GM21723 (cell line): ENCODE measurements at regions not wholly inside any gene's neighbourhood (a gene's known extent, or its start where the extent isn't known, plus 50 kb on each side); places are given as distances from the start of the nearest gene placed in this dataset.

ENCODE experiments used
- ATAC-seq: cut with Tn5 transposase; IDR thresholded peaks from one replicate; pipeline ENCODE4 v1.9.1; 2021; ENCODE audit warnings: mild to moderate bottlenecking, moderate library complexity; ENCODE audit not compliant: unreplicated experiment

DNA sequence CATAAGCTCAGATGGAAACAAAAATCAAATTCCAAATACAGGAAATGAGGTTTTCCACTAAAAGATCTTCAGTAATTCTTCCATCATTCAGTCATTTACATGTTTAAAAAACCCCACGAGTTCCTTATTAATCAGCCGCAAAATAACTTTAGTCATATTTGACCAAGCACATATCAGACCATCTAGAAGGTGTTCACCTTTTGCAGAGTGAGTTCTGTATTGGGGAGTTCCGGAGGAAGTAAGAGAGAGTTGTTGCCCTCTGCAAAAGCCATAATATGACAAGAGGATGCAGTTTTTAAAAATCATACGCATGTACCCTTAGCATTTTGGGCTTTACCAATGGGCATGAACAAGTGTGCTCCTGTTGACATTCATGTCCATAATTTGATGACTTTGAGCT lies 61.6 kb downstream of the CCR1 start:
- no peak for ATAC-seq

DNA sequence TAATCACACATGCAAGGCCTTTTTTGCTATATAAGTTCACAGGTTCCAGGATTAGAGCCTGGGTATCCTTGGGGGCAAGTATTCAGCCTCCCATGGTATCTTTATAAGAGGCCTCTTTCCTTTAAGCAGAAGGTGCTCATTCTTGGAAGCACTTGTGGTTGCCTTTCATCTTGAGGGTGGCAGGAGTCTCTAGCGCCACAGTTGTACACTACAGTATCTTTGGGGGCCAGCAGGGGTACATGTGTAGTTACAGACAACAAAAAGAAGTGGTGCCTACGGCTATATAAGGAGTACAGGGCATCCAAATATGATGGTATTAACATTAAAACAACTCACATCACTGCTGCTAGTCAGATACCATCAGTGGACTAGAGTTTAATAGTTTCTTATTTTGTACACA lies 62.1 kb downstream of the CCR1 start:
- no peak for ATAC-seq

DNA sequence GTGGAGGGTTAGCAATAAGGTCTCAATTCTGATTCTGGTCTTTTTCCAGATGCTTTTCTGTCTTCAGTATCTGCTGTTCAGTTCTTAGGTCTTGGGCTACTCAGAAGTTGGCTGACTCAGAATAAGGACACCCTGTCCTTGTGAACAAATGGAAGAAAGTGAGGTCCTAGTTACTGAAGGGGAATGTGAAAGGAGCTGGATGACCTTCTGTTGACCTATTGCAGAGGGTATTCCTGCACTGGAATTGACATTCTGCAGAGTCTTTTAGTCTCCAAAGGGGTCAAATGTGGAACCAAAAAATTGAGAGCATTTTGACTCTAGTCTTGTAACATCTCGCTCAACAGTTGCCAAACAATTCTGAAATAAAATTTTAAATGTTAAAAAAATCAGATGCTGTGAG lies 63.0 kb downstream of the CCR1 start:
- no peak for ATAC-seq

DNA sequence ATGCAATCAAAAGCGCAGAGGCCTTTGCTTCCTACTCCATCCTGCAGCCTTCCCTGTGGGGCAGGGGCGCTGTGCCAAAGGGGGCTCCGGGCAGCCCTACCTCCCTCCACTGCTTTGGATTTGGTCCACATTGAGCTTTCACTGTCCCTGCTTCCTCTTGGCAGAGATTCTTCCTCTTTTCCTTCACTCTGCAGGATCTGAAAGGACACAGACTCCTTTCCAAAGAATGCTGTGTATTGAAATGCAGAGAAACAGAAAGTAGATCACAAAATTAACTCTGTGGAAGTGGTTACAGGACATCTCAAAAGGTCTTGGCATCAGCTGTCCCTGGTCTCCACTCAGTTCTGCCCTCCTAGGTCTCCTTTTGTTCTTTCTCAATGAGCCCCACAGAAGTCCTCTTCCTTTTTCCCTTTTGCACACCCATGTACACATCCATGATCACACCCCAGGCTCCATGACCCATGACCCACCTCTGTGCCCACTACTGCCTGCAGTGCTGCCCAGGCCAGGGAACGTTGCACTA lies 64.1 kb downstream of the CCR1 start:
- ATAC-seq = no peak

DNA sequence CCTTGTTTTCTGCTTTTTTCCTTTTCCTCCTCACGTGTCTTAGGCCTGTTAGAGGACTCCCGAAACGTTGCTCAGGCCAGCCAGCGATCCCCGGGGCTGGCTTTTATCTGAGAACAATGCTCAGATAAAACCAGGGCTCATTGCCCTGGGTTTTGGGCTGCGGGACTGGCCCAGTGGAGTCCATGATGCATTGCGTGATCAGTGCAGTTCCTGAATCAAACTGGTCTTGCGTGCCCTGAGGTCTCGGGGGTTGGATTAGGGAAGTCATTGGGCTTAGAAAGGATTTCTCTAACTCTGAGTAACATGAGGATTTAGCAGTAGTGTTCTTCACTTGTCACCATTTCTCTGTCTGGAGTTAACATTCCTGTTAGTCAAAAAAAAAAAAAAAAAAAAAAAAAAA lies 66.3 kb downstream of the CCR1 start:
- ATAC-seq = no peak

DNA sequence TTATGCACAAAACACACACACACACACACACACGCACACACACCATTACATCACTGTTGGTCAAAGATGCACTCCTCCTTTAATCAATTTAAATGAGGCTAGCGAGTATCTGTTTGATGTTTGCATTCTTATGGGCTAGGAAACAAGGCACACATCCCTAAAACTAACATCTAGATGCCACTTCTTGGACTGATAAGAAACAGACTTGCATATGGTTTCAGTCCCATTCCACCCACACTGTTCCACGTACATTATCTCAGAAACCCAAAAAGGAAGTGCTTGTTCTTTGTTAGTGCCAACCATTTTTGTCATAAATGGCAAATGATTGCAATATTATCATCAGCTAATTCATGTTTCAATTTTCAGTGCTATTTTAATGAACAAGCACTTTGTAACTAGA lies 69.5 kb downstream of the CCR1 start:
- ATAC-seq = no peak

DNA sequence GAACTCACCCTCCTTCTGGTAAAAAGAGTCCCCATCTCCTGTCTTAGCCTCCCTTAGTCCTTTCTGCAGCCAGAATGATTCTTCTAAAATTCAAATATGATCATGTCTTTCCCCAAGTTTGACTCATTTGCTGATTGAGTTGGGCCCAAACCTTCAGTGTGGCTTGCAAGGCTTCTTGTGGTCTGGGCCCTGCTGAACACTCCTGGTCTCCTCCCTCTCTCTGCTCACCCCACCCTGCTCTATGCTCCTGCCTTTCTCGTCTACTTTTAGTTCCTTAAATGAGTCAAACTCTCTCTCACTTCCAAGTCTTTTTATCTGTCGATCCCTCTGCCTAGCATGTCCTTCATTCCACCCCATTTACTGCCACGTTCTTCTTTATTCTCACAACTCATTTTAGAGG lies 72.6 kb downstream of the CCR1 start:
- no peak for ATAC-seq

DNA sequence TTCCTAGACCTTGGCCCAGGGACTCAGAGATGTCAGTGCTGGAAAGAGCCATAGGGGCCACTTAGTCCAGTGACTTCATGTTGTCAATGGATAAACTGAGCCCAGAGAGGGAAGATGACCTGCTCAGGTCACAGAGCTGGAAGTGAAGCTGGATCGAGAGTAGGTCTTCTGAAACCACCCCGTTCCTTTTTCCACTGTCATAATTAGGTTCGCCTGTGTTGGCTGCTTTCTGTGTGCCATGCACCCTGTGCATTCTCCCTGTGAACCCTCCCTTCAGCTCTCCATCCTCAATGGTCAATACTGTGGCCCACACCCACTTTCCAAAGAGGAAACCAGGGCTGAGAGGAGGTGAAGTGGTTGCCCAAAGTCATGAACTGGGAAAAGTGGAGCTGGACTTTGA lies 74.8 kb downstream of the CCR1 start:
- ATAC-seq = no peak

DNA sequence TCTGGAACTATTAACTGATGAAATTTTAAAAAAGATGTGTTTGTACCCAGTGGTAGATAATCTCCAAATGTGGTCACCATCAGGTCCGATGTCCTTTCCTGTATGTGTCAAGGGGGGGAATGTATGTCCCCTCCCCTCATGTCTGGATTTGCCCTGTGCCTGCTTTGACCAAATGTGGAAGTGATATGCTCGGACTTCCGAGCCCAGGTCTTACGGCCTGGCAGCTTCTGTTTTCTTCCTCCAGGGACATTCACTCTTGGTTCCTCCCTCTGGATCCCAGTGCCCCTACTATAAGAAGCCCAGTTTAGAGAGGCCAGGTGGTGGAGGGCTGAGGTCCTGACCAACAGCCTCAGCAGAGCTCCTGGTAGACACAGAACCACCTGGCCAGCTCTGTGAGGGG lies 75.5 kb downstream of the CCR1 start:
- no peak for ATAC-seq

DNA sequence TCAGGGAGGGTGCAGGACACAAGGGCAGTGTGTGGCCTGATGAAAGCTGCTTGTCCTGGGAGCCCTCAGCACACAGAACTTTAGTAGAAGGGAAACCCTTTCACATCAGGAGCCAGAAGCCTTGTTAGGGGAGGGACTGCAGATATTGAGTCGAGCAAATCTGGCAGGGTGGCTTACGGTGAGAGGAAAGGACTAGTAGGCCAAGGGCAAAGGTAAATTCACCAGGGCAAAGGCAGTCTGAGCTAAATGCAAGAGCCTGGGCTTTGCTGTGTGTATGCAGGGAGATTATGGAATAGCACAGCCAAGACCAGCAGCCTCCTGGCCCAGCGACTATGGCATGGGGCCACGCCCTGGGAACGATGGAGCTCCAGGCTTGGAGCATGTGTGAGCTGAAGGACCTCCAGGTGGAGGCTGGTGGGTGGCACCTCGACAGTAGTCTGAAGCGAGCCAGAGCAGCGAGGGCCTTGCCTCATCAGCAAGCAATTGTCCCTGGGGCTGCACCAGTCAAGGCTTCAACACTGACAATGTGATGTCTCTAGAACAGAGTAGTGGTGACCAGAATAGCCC lies 76.1 kb downstream of the CCR1 start:
- no peak for ATAC-seq

DNA sequence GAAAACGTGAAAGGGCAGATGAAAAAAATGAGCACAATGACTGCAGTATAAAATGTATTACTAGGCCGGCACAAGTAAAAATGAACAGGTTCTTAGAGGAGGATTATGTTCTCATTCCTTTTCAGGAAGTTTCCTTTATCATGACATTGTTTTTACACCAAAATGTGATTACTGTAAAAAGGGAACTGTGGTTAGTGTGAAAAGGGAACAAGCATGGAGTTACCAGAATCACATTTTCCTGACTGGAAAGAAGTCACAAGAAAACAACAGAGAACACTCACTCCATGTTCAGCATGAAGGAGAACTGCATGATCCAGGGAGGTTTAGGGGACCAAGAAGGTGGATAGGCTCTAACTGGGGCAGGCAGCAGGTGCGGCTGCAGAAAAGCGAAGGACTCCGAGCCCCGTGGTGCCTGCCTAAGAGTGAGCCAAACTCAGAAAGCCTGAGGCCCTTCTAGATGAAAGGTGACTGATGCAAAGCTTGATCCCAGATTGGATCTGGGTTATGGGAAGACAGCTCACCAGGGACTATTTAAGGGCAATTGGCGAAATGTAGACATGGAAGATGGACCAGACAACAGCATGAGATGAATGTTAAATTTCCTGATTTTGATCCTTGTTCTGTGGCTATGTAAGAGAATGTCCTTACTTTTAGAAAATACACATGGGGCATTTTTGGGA lies 77.3 kb downstream of the CCR1 start:
- no peak for ATAC-seq

DNA sequence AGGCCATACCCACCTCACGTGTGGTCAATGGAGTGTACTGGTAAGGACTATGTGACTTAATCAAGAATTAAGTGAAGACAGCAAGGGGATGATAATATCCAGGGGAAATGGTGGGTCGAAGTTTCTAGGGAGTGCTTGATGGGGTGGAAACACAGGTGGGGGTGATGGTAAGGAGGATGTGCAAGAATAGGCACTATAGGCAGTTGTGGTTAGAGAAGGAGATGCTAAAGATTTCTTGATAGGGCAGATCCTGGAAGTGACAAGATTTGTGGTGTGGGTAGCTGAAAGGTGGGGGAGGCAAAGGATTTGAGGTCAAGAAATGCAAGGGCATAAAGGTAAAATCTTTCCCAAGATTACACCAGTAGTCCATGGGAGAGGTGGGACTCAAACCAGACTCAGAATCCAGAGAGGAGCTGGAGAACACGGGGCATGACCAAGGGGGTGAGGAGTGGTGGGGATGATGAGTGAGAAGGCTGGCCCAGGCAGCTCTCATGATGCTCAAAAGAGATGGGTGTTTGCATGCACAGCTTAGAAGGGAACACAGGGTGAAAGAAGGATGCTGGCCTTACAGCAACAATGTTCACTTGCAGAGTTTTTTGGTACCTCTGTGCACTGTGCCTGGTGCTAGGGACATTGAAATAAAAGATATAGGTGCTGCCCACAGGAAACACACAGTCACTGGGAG lies 78.4 kb downstream of the CCR1 start:
- no peak for ATAC-seq

DNA sequence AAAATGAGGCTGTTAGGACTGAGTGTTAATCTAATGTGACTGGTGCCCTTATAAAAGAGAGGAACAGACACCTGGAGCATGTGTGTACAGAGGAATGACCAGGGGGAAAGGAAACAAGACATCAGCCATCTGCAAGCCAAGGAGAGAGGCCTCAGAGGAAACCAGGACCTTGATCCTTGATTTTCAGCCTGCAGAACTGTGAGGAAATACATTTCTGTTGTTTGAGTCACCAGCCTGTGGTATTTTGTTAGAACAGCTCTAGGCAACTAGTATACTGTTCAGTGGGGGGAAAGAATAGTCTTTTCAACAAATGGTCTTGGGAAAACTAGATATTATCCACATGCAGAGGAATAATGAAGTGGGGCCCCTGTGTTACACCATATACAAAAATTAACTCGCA lies 80.6 kb downstream of the CCR1 start:
- ATAC-seq = no peak

DNA sequence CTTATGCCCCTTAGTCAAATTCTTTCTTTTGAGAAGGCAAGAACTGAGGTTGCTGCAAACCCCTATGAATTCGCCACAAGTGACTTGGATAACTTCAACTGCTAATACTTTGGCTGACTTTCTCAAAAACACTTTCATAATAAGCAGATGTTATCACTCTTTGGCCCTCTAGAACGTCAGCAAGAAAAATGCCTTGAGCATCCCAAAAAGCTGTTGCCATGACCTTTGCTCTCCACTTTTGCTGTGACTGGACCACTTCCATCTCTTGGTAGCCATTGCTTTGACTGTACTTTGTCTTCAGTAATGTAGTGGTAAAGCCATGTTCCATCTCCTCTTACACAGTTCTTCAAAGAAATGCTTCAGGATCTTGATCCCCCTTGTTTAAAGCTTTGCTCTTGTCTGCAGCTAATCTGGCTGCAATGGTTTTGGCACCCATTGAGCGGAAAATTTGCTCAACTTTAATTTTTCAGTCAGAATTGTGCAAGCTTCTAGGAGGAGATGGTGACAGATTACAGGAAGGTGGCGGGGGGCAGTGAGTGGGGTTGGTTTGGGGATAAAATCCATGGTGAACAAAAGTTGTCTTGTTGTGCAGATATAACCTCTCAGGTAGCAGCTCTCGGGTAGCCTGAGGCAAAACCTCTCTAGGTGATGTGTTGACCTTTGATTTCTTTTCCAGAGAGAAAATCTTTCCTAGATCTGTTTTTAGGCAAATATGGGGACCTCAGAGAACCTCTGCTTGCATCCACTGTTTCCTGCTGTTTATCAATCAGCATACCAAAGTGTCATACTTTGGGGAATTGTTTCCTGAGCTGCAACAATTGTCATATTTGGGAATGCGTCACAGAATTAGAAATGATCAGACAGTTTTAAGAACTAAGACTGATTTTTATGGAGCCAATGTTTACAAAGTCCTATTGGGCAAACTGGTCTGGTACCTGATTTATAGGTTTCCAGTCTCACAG lies 83.6 kb downstream of the CCR1 start:
- ATAC-seq = no peak

DNA sequence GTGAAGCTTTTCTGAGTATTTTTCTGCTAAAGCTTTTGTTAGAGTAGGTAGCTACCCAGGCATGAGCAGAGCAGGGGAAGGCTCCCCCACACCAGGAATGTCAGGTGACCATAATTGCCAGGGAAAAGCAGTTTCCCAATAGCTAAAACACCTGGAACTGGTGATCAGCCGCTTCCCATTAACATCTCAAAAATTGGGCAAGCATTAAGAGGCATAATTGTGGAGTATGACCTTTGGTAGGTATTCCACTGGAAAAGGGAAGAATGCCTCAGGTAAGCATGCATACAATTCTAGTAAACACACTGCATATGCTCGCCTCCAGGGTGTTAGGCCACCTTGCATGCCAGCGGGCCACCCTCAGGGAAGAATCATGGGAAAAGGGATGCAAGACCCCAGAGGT lies 84.5 kb downstream of the CCR1 start:
- no peak for ATAC-seq

DNA sequence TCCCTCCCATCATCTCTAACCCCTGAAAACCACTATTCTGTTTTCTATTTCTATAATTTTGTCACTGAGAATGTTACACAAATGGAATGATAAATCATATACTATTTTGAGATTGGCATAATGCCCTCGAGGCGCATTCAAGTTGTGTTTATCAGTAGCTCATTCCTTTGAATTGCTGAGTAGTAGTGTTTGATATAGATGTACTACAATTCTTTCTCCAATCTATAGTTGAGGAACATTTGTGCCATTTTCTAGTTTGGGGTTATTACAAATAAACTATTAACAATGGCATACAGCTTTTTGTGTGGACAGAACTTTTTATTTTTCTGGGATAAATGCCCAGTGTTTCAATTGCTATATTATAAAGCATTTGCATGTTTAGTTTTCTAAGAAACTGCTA lies 86.0 kb downstream of the CCR1 start:
- ATAC-seq = no peak

DNA sequence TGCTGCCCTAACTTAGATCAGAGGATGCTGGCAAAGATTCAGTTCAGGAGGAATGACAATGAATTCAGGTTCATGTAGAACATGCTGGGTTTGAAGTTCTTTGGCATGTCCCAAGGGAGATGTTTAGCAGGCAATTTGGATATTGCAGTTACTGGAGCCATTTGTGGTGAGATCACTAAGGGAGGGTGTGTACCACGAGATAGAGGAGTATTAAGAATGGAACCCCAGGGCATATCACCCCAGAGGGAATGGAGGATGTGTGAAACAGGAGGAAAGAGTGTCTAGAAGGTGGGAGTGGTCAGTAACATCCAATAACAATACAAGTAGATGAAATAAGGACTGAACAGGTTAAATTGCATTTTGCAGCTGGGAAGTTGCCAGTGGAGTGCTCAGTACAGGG lies 87.1 kb downstream of the CCR1 start:
- ATAC-seq = no peak

DNA sequence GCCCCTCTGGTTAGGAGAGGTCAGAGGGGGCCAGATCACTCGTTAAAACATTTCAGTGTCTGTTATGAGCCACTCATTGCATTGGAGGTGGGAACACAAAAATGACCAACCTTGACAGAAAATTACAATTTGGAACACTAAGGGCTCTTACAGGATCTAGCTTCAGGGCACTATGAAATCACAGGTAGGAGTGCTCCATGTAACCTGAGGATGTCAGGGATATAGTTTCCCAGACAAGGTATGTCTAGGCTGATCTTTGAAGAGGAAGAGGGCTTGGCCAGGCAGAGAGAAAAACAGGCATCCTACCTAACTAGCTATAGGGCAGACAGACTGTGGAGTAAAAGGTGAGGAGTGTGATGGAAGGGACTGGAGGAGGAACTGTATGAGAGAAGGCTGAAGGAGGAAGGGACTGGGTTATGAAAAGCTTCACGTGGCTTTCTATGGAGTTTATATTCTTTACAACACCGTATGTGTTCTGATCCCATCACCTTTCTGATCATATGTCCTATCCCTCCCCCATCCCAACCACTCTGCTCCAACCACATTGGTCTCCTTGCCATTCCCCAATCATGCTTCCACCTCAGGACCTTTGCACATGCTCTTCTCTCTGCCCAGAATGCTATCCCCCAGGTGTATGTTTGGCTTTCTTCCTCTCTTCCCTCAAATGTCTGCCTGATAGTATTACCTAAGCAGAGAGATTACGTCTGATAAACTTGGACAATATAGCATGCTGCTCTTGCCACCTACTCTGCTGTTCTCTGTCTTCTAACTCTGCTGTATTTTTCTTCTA lies 88.2 kb downstream of the CCR1 start:
- no peak for ATAC-seq

DNA sequence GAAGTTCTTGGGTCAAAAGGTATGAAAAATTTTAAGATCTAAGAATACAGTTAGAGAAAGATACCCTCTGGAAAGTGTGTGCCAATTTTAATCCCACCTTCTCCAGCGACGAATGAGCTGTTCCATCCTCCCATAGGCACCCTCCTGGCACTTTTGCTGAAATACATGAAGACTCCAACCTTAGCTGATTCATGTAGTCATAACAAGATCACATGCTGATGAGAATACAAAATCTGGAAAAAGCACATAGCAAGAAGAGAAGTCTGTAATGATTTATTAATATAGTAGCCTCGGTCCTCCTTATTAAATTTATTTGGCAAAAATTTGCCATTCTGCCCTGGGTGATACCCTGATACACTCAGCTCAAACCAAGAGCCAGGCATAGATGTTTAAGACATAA lies 88.9 kb downstream of the CCR1 start:
- no peak for ATAC-seq

DNA sequence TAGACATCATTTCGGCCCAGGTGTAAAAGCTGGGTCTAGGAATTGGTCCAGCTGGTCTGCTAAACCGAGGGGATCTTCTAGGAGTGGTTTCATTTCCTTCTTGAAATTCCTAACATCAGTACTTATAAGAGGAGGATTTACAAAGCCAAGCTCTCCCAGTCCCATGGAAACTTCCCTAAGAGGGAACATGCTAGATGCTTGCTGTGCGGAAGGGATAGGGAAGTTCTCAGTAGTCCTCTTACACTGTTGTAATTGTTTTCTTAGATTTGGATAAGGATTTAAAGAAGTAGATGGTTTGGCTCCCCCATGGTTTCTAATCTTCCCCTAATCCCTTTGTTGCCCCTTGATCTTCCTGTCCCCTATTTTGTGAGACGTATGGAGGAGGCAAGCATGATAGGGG lies 89.7 kb upstream of the XCR1 start:
- no peak for ATAC-seq
